Lung (tissue), 11 donors: ENCODE measurements at regions not wholly inside any gene's neighbourhood (a gene's known extent, or its start where the extent isn't known, plus 50 kb on each side); places are given as distances from the start of the nearest gene placed in this dataset.

ENCODE experiments used
- ATAC-seq: fragments of 200-7000 bp; cut with Tn5 transposase; one replicate; pipeline ENCODE4 v1.9.1; 2020; ENCODE audit warnings: moderate number of reproducible peaks; ENCODE audit not compliant: insufficient read depth, low FRiP score
- DNase-seq, 3 donors: peaks; one replicate each; pipeline ENCODE4 v3.0.0-alpha.2; 2013 to 2017
- H3K27ac ChIP-seq, 2 donors: one replicate each; pipeline ENCODE4 v1.5.1; 2013; ENCODE audit warnings: mild to moderate bottlenecking in 2 of 2, moderate library complexity in 2 of 2, control low read depth in 1 of 2, inconsistent platforms in 1 of 2, low read depth in 1 of 2, low read length in 1 of 2
- H3K27me3 ChIP-seq, 3 donors: one replicate each; pipeline ENCODE4 v1.5.1; 2013; ENCODE audit warnings: low read length in 2 of 3; ENCODE audit not compliant: control insufficient read depth in 3 of 3, insufficient read depth in 3 of 3
- H3K36me3 ChIP-seq, 4 donors: one replicate each; pipeline ENCODE4 v1.5.1; 2013; ENCODE audit warnings: low read length in 4 of 4, mild to moderate bottlenecking in 1 of 4, moderate library complexity in 1 of 4; ENCODE audit not compliant: control insufficient read depth in 4 of 4, insufficient read depth in 4 of 4
- H3K4me1 ChIP-seq, 5 donors: one replicate each; pipeline ENCODE4 v1.5.1; 2013; ENCODE audit warnings: low read length in 5 of 5, mild to moderate bottlenecking in 2 of 5, moderate library complexity in 1 of 5; ENCODE audit not compliant: control insufficient read depth in 5 of 5, insufficient read depth in 5 of 5
- H3K4me3 ChIP-seq: one replicate; pipeline ENCODE4 v1.5.1; 2013; ENCODE audit warnings: mild to moderate bottlenecking, control low read depth, moderate library complexity
- H3K9ac ChIP-seq, 2 donors: one replicate each; pipeline ENCODE4 v1.5.1; 2013; ENCODE audit warnings: low read length in 2 of 2, control low read depth in 1 of 2; ENCODE audit not compliant: insufficient read depth in 1 of 2
- H3K9me3 ChIP-seq, 4 donors: one replicate each; pipeline ENCODE4 v1.5.1; 2013; ENCODE audit warnings: low read length in 3 of 4, mild to moderate bottlenecking in 1 of 4, moderate library complexity in 1 of 4; ENCODE audit not compliant: control insufficient read depth in 4 of 4, insufficient read depth in 3 of 4
- CTCF ChIP-seq: IDR thresholded peaks from 2 replicates; pipeline ENCODE4 v1.5.1; 2012; ENCODE audit warnings: mild to moderate bottlenecking; ENCODE audit errors: control extremely low read depth, extremely low read depth
- WGBS, 2 donors: extraction: QIAGEN DNeasy Blood & Tissue Kit; methylation state at CpG; one replicate each; pipeline ENCODE4 v1.1.7; 2013; 5-methylcytosine and 5-hydroxymethylcytosine counted together
- donor health status: control.
- donor health status: control.
- donor health status: Bipolar disorder and iron deficiency.
- donor health status: healthy.
- donor health status: DM: yes; HTN: yes; CAD: no.

DNA sequence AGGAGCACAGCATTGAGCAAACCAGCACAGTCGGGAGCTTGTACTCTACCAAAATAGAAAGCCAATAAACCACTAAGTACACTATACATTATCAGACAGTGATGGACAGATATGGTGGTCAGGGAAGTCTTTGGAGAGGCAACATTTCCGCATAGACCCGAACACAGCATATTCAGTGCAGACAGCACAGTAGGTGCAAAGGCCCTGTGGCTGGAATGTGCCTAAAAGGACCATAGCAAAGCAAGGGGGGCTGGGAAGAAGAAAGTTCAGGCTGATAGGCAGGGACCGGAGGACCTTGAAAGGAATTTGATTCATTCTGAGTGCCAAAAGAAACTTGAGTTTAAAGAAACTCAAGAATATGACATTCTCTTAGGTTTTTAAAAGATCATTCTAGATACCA, 92.0 kb upstream of the GALNT2 start:
- H3K9me3 ChIP-seq, result peaks cover 0 to 9% (median 1%) of the 10 kb centered on the region in 4 donors

DNA sequence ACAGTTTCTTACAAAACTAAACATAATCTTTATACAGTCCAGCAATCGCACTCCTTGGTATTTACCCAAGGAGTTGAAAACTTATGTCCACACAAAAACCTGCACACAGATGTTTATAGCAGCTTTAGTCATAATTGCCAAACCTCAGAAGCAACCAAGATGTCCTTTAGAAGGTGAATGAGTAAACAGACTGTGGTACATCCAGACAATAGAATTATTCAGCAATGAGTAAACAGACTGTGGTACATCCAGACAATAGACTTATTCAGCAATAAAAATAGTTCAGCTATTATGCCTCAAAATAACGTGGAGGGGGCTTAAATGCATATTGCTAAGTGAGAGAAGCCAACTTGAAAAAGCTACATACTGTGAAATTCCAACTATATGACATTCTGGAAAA, 87.0 kb upstream of the GALNT2 start:
- Histone ChIP-seq H3K4me1 (no peaks in the 10 kb centered on the region), H3K36me3 (no peaks in the 10 kb centered on the region), H3K9me3 (peaks cover 0 to 9% (median 1%) of the 10 kb centered on the region in 4 donors), H3K27ac (no peak overlapping the region), H3K4me3 (no peak overlapping the region), H3K9ac (no peak overlapping the region), H3K27me3 (peaks cover 0 to 3% (median 0%) of the 10 kb centered on the region in 3 donors)
- ATAC-seq, result no peak
- no peak for TF ChIP-seq CTCF
- DNase-seq, result no peak
- 58 to 61% methylated on average over 2 of the region's 2 CpGs for WGBS, 2 donors

More for the DNA sequence above, 92.0 kb upstream of the GALNT2 start:
- H3K36me3 ChIP-seq, result no peaks in the 10 kb centered on the region
- peaks cover 0 to 2% (median 0%) of the 10 kb centered on the region in 3 donors for H3K27me3 ChIP-seq
- H3K4me3 ChIP-seq, result no peak overlapping the region
- WGBS, 2 donors, result 88 to 92% methylated on average over 4 of the region's 4 CpGs
- no peak overlapping the region for H3K9ac ChIP-seq
- no peak overlapping the region for H3K27ac ChIP-seq
- ATAC-seq (no peak), DNase-seq (no peak)
- H3K4me1 ChIP-seq, result no peaks in the 10 kb centered on the region
- no peak for TF ChIP-seq CTCF

DNA sequence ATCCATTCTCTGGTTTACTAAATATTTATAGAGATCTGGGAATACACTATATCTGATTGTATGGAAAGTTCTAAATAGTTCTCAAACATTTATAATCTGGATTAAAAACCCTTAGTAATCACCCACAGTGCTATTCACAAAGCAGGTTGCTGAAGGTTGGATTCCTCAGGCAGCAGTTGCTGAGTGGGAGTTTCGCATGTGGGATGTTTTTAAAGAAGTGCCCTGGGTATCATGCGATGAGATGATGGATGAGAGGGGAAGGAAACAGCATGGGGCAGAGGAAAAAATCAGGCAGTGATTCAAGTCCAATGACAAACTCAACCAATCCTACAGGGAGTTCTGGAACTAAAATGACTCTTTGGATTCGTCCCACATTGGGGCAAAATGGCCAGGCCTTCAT, 85.3 kb upstream of the GALNT2 start:
- H3K27ac ChIP-seq, result no peak overlapping the region

More for the DNA sequence above, 85.3 kb upstream of the GALNT2 start:
- H3K27me3 ChIP-seq, result peaks cover 0 to 3% (median 0%) of the 10 kb centered on the region in 3 donors
- ATAC-seq (no peak), DNase-seq (no peak)
- WGBS, 2 donors, result 88 to 90% methylated on average over 3 of the region's 3 CpGs
- no peak for TF ChIP-seq CTCF
- H3K9ac ChIP-seq, result no peak overlapping the region
- no peaks in the 10 kb centered on the region for H3K9me3 ChIP-seq
- no peaks in the 10 kb centered on the region for H3K4me1 ChIP-seq
- H3K36me3 ChIP-seq, result no peaks in the 10 kb centered on the region
- H3K4me3 ChIP-seq, result no peak overlapping the region
